Endothelial cell of umbilical vein (primary cell): ENCODE measurements at regions not wholly inside any gene's neighbourhood (a gene's known extent, or its start where the extent isn't known, plus 50 kb on each side); places are given as distances from the start of the nearest gene placed in this dataset.

Experiments
- BruUV-seq: library from RNA; stranded (reverse); fragments of 400-500 nt; replicated peaks from 2 replicates; lab custom pipeline; 2021; lab: Mats Ljungman, UMichigan
- CTCF ChIA-PET: fragments of 300-600, 350-600 bp; sonication (Branson Sonifier 250); formaldehyde crosslinking; loops from one replicate; lab custom pipeline; 2021; ENCODE audit warnings: antibody characterized with exemption, inconsistent platforms; lab: Charles Lee
- POLR2A ChIA-PET: fragments of 300-600, 350-600 bp; sonication (Branson Sonifier 250); formaldehyde crosslinking; loops from one replicate; lab custom pipeline; 2021; ENCODE audit warnings: antibody characterized with exemption, inconsistent platforms; lab: Charles Lee
- DNase-seq: peaks from one replicate; pipeline ENCODE4 v3.0.0-alpha.2; 2011; ENCODE audit warnings: low read depth, low spot score
- FAIRE-seq: peaks from 2 replicates; lab custom pipeline; 2011; peaks lifted over from hg19 to GRCh38; lab: Jason Lieb, UNC
- H2AFZ ChIP-seq: 2 replicates; pipeline ENCODE4 v1.6.0; 2012; ENCODE audit warnings: low read depth, low read length, control low read depth, inconsistent platforms
- H3K27ac ChIP-seq: 2 replicates; pipeline ENCODE4 v1.5.1; 2011; ENCODE audit warnings: low read depth, mild to moderate bottlenecking, control low read depth, low read length, moderate library complexity; ENCODE audit not compliant: insufficient read depth
- H3K27me3 ChIP-seq, 2 experiments: 2 replicates each; pipeline versions ENCODE4 v1.6.0 to v1.6.1; 2011; ENCODE audit warnings: low read length in 2 of 2, mixed read lengths in 1 of 2; ENCODE audit not compliant: control insufficient read depth in 2 of 2, insufficient read depth in 2 of 2
- H3K36me3 ChIP-seq, 2 experiments: 2 replicates in 1 of 2; 3 replicates in 1 of 2; pipeline ENCODE4 v1.5.1; 2011; ENCODE audit warnings: low read length in 2 of 2, mild to moderate bottlenecking in 1 of 2, moderate library complexity in 1 of 2; ENCODE audit not compliant: control insufficient read depth in 2 of 2, insufficient read depth in 2 of 2; ENCODE audit errors: extremely low read depth in 1 of 2
- H3K4me1 ChIP-seq: 3 replicates; pipeline ENCODE4 v1.5.1; 2011; ENCODE audit warnings: mild to moderate bottlenecking, low read length; ENCODE audit not compliant: control insufficient read depth, insufficient read depth; ENCODE audit errors: extremely low read depth
- H3K4me2 ChIP-seq: 2 replicates; pipeline ENCODE4 v1.6.1; 2011; ENCODE audit warnings: low read length, control low read depth, mixed read lengths; ENCODE audit not compliant: insufficient read depth
- H3K4me3 ChIP-seq, 3 experiments: fragments of 200-600 bp in 1 of 3; sonication (generic), shearing (Covaris generic) in 1 of 3; replicated peaks in 1 of 3; 2 replicates each; pipeline ENCODE4 v1.5.1; 2011 to 2016; ENCODE audit warnings: control low read depth in 3 of 3, low read length in 3 of 3, mild to moderate bottlenecking in 2 of 3, inconsistent platforms in 1 of 3, low read depth in 1 of 3, moderate library complexity in 1 of 3; ENCODE audit not compliant: insufficient read depth in 1 of 3
- H3K79me2 ChIP-seq: 2 replicates; pipeline ENCODE4 v1.6.0; 2012; ENCODE audit warnings: low read length, inconsistent platforms; ENCODE audit not compliant: control insufficient read depth, insufficient read depth
- H3K9ac ChIP-seq: replicated peaks from 2 replicates; pipeline ENCODE3; 2011; ENCODE audit warnings: low read length, control low read depth; ENCODE audit not compliant: insufficient read depth; ENCODE audit errors: extremely low read depth
- H3K9me1 ChIP-seq: replicated peaks from 3 replicates; pipeline ENCODE4 v1.6.0; 2011; ENCODE audit warnings: mild to moderate bottlenecking, low read length; ENCODE audit not compliant: control insufficient read depth, insufficient read depth; ENCODE audit errors: extremely low read depth
- H3K9me3 ChIP-seq: replicated peaks from 2 replicates; pipeline ENCODE4 v1.5.1; 2012; ENCODE audit warnings: low read length, inconsistent platforms; ENCODE audit not compliant: control insufficient read depth, insufficient read depth
- H4K20me1 ChIP-seq: replicated peaks from 2 replicates; pipeline ENCODE3; 2011; ENCODE audit warnings: mild to moderate bottlenecking, low read length; ENCODE audit not compliant: control insufficient read depth, insufficient read depth; ENCODE audit errors: extremely low read depth
- CTCF ChIP-seq, 2 donors: IDR thresholded peaks; 1 replicate in 1 of 2; 2 replicates in 1 of 2; pipeline ENCODE4 v1.5.1; 2011; ENCODE audit warnings: low read length in 2 of 2, mild to moderate bottlenecking in 2 of 2, moderate library complexity in 2 of 2, control low read depth in 1 of 2, inconsistent platforms in 1 of 2, low read depth in 1 of 2; ENCODE audit not compliant: insufficient read depth in 1 of 2; ENCODE audit errors: extremely low read depth in 1 of 2
- EZH2 ChIP-seq: IDR thresholded peaks from 2 replicates; pipeline ENCODE4 v1.6.1; 2012; ENCODE audit warnings: borderline replicate concordance, low read depth, mild to moderate bottlenecking, moderate library complexity, low read length, inconsistent platforms; ENCODE audit not compliant: severe bottlenecking
- FOS ChIP-seq: IDR thresholded peaks from 2 replicates; pipeline ENCODE4 v1.6.1; 2011; ENCODE audit warnings: mild to moderate bottlenecking, low read length, moderate library complexity, borderline replicate concordance; ENCODE audit not compliant: insufficient read depth
- GATA2 ChIP-seq: IDR thresholded peaks from 2 replicates; pipeline ENCODE4 v1.7.0; 2011; ENCODE audit warnings: low read depth, mild to moderate bottlenecking, moderate library complexity, mixed read lengths, low read length; ENCODE audit not compliant: insufficient read length, insufficient read depth
- JUN ChIP-seq: IDR thresholded peaks from 2 replicates; pipeline ENCODE4 v1.6.1; 2011; ENCODE audit warnings: borderline replicate concordance, low read depth; ENCODE audit not compliant: insufficient read length, insufficient read depth
- MAX ChIP-seq: IDR thresholded peaks from 2 replicates; pipeline ENCODE4 v1.6.1; 2011; ENCODE audit not compliant: insufficient read depth, insufficient read length
- MYC ChIP-seq: IDR thresholded peaks from one replicate; pipeline ENCODE4 v1.6.1; 2011; ENCODE audit warnings: mild to moderate bottlenecking, low read depth, low read length
- POLR2A ChIP-seq: IDR thresholded peaks from 2 replicates; pipeline ENCODE4 v1.6.1; 2012; ENCODE audit warnings: low read depth, mild to moderate bottlenecking, control low read depth, low read length
- POLR2AphosphoS5 ChIP-seq: IDR thresholded peaks from 2 replicates; pipeline ENCODE4 v1.6.1; 2012; ENCODE audit warnings: low read depth, mild to moderate bottlenecking, control low read depth, low read length, moderate library complexity; ENCODE audit not compliant: insufficient read depth
- dilution Hi-C: fragments of 300-500 bp; cut with MboI; formaldehyde crosslinking; loops from one replicate; pipeline ENCODE4 v1.15.0; 2019; ENCODE audit warnings: low sequenced_read_pairs; ENCODE audit not compliant: extremely low pct_ligation_motif_present
- intact Hi-C: fragments of 100-400 bp; cut with micrococcal nuclease; formaldehyde crosslinking; loops from one replicate; pipeline ENCODE4 v1.10.0; 2022

GRCh38 chr4:81838586-81838985, 366.9 kb upstream of the RASGEF1B start:
- TF ChIP-seq MAX (no peak), JUN (no peak), GATA2 (no peak), CTCF (IDR thresholded peaks at IDR 0.05; ENCODE audit: extremely low read depth in 1 of 2, insufficient read depth in 1 of 2, low read depth in 1 of 2, low read length in 2 of 2) (no peak)
- H3K9ac ChIP-seq: no peak overlapping the region
- BruUV-seq: no TSS peak
- no peak overlapping the region for H3K27ac ChIP-seq
- H3K4me2 ChIP-seq: no peak overlapping the region
- DNase-seq: no peak
- ChIA-PET CTCF (interaction anchor here (1.7 kb wide), 1 partner anchor 371 kb away, joined by 8 read pairs; no protein-coding TSS in a partner anchor), POLR2A (no interaction called here)
- no peaks in the 10 kb centered on the region for H3K4me1 ChIP-seq
- H3K4me3 ChIP-seq: no peak overlapping the region
- no peaks in the 10 kb centered on the region for H3K79me2 ChIP-seq
- FAIRE-seq: no peak
- no peaks in the 10 kb centered on the region for H3K36me3 ChIP-seq
- no peak overlapping the region for H2AFZ ChIP-seq
- no peaks in the 10 kb centered on the region for H3K27me3 ChIP-seq
- H4K20me1 ChIP-seq: no peaks in the 10 kb centered on the region
- H3K9me1 ChIP-seq: no peaks in the 10 kb centered on the region
- no peaks in the 10 kb centered on the region for H3K9me3 ChIP-seq
- intact Hi-C loops: no loop called here
- dilution Hi-C loops: no loop called here

- H3K79me2 ChIP-seq: no peaks in the 10 kb centered on the region
- H4K20me1 ChIP-seq: no peaks in the 10 kb centered on the region
- BruUV-seq: no TSS peak
- no peak overlapping the region for H3K4me3 ChIP-seq
- ChIA-PET POLR2A (no interaction called here), CTCF (interaction anchor here (1.2 kb wide), 1 partner anchor 369 kb away, joined by 4 read pairs; no protein-coding TSS in a partner anchor)
- no peak overlapping the region for H2AFZ ChIP-seq
- no peak overlapping the region for H3K27ac ChIP-seq
- no peak overlapping the region for H3K4me2 ChIP-seq
- TF ChIP-seq POLR2A (no peak), MYC (no peak), POLR2AphosphoS5 (no peak), MAX (no peak), FOS (no peak), GATA2 (no peak), CTCF (IDR thresholded peaks at IDR 0.05; ENCODE audit: extremely low read depth in 1 of 2, insufficient read depth in 1 of 2, low read depth in 1 of 2, low read length in 2 of 2) (no peak), JUN (no peak), EZH2 (no peak)
- dilution Hi-C loops: no loop called here
- DNase-seq: no peak
- no peaks in the 10 kb centered on the region for H3K9me3 ChIP-seq
- no peaks in the 10 kb centered on the region for H3K9me1 ChIP-seq
- no peaks in the 10 kb centered on the region for H3K36me3 ChIP-seq
- no peaks in the 10 kb centered on the region for H3K27me3 ChIP-seq
- H3K4me1 ChIP-seq: no peaks in the 10 kb centered on the region
- intact Hi-C loops: no loop called here
- no peak for FAIRE-seq
- no peak overlapping the region for H3K9ac ChIP-seq
Observed at GRCh38 chr4:81836716-81837115, 365.0 kb upstream of the RASGEF1B start.
